ENCODE measurements at regions not wholly inside any gene's neighbourhood (a gene's known extent, or its start where the extent isn't known, plus 50 kb on each side); places are given as distances from the start of the nearest gene placed in this dataset.
A peak's percentile ranks its signal among the peaks of the same experiment; 100 is the strongest.
"Not testable (repeated sequence)": the region's sequence is repeated elsewhere in the genome, so short reads cannot be mapped to it uniquely, and the experiment has no call there.

GRCh38 chr7:128591705-128592104 is 80.4 kb upstream of the GARIN1A start:
- no peak for DNase-seq
- Histone ChIP-seq H3K36me3 (peaks cover 0 to 32% (median 0%) of the 10 kb centered on the region in 3 donors), H3K4me1 (no peaks in the 10 kb centered on the region), H3K9me3 (no peaks in the 10 kb centered on the region), H3K27me3 (no peaks in the 10 kb centered on the region), H3K4me3 (no peak overlapping the region), H3K27ac (no peak overlapping the region)
- TF ChIP-seq CTCF (IDR thresholded peaks at IDR 0.05) (no peak), POLR2A (IDR thresholded peaks at IDR 0.05) (no peak)

GRCh38 chr7:128592209-128592608 is 79.9 kb upstream of the GARIN1A start:
- H3K4me1 ChIP-seq, H3K27ac ChIP-seq, H3K4me3 ChIP-seq, H3K27me3 ChIP-seq, DNase-seq, H3K9me3 ChIP-seq: not testable (repeated sequence)
- H3K36me3 ChIP-seq = peaks cover 0 to 37% (median 0%) of the 10 kb centered on the region in 3 donors

GRCh38 chr7:128594061-128594460 is 78.0 kb upstream of the GARIN1A start:
- not testable (repeated sequence) for H3K27ac ChIP-seq, DNase-seq, H3K27me3 ChIP-seq, H3K9me3 ChIP-seq, H3K4me3 ChIP-seq, H3K4me1 ChIP-seq
- peaks cover 0 to 43% (median 0%) of the 10 kb centered on the region in 3 donors for H3K36me3 ChIP-seq

GRCh38 chr7:128596336-128597128 is 75.6 kb upstream of the GARIN1A start:
- H3K36me3 ChIP-seq = peaks cover 0 to 48% (median 0%) of the 10 kb centered on the region in 3 donors
- DNase-seq, H3K27ac ChIP-seq, H3K4me1 ChIP-seq, H3K9me3 ChIP-seq, H3K4me3 ChIP-seq, H3K27me3 ChIP-seq: not testable (repeated sequence)

GRCh38 chr7:128598946-128599345 is 73.1 kb upstream of the GARIN1A start:
- H3K4me1 ChIP-seq, H3K27me3 ChIP-seq, H3K9me3 ChIP-seq, DNase-seq, H3K4me3 ChIP-seq, H3K27ac ChIP-seq: not testable (repeated sequence)
- H3K36me3 ChIP-seq = peaks cover 0 to 35% (median 0%) of the 10 kb centered on the region in 3 donors

- H3K36me3 ChIP-seq = peaks cover 0 to 32% (median 0%) of the 10 kb centered on the region in 3 donors
- peak; percentile 6 to 76 (median 61) for TF ChIP-seq CTCF (IDR thresholded peaks at IDR 0.05)
- H3K4me1 ChIP-seq, H3K27ac ChIP-seq, H3K9me3 ChIP-seq, H3K27me3 ChIP-seq: not testable (repeated sequence)
- peak overlapping the region in 2 of 4 donors; percentile 21 to 26 for H3K4me3 ChIP-seq
- DNase-seq = peak in 1 of 3 donors; percentile 73
Measured at GRCh38 chr7:128608678-128609421, 63.2 kb upstream of the GARIN1A start.

GRCh38 chr7:128613366-128613765 is 58.7 kb upstream of the GARIN1A start:
- H3K27me3 ChIP-seq, DNase-seq, H3K4me1 ChIP-seq, H3K4me3 ChIP-seq, H3K9me3 ChIP-seq, H3K27ac ChIP-seq: not testable (repeated sequence)
- H3K36me3 ChIP-seq = peaks cover 0 to 40% (median 0%) of the 10 kb centered on the region in 3 donors

GRCh38 chr7:128614812-128615211 is 57.3 kb upstream of the GARIN1A start:
- H3K9me3 ChIP-seq, DNase-seq, H3K4me3 ChIP-seq, H3K27ac ChIP-seq, H3K27me3 ChIP-seq, H3K4me1 ChIP-seq: not testable (repeated sequence)
- H3K36me3 ChIP-seq = peaks cover 0 to 55% (median 0%) of the 10 kb centered on the region in 3 donors

- not testable (repeated sequence) for H3K27me3 ChIP-seq, H3K4me1 ChIP-seq, DNase-seq, H3K27ac ChIP-seq, H3K4me3 ChIP-seq, H3K9me3 ChIP-seq
- peaks cover 0 to 55% (median 0%) of the 10 kb centered on the region in 3 donors for H3K36me3 ChIP-seq
Measured at GRCh38 chr7:128616799-128617198, 55.3 kb upstream of the GARIN1A start.
